ENCODE measurements at regions not wholly inside any gene's neighbourhood (a gene's known extent, or its start where the extent isn't known, plus 50 kb on each side); places are given as distances from the start of the nearest gene placed in this dataset.

DNA sequence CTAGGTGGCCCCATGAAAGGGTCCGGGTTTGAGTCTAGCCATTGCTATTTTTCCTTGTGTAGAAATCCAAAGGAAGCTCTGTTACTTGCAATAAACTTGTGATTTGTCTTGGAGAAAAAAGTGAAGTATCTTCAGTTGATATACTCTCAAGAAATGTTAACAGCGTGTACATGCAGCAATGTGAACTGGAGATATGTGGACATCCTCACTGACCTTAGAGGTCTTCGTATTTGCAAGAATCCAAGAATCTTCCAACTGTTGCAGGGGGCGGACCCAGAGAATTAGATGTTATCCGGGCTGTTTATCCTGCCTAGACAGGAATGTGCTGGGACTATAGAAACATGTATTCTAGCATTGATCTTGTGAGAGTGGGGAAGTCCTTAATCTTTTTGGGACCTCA, 187.6 kb downstream of the KCNS3 start:
- no peak overlapping the region for H3K27ac Mint-ChIP-seq
- Histone ChIP-seq H2BK20ac (ENCODE audit: low read depth, low read length, poor library complexity, severe bottlenecking) (no peak overlapping the region), H3K4me1 (ENCODE audit: insufficient read depth, low read length) (no peaks in the 10 kb centered on the region), H3K14ac (ENCODE audit: insufficient read depth, low read length) (no peak overlapping the region), H4K8ac (replicated peaks; ENCODE audit: insufficient read length, low read depth, low read length) (no peak overlapping the region), H2AFZ (ENCODE audit: low read length) (no peak overlapping the region), H3K4me2 (ENCODE audit: insufficient read depth, insufficient read length, low read length) (no peak overlapping the region), H3K79me2 (ENCODE audit: insufficient read depth, low read length) (no peaks in the 10 kb centered on the region), H2BK5ac (ENCODE audit: insufficient read length, low read length) (no peak overlapping the region), H4K91ac (ENCODE audit: insufficient read length, low read depth, low read length) (no peak overlapping the region), H3K9ac (ENCODE audit: extremely low read depth, insufficient read length, low read length) (no peak overlapping the region), H3K9me3 (ENCODE audit: control insufficient read depth, low read depth, low read length) (no peaks in the 10 kb centered on the region), H3K23ac (ENCODE audit: insufficient read length, low read depth, low read length) (no peak overlapping the region), H2AK5ac (ENCODE audit: insufficient read length, low read length) (no peak overlapping the region), H3K18ac (ENCODE audit: insufficient read length, low read depth, low read length) (no peak overlapping the region), H4K20me1 (ENCODE audit: control insufficient read depth, insufficient read depth, insufficient read length) (no peaks in the 10 kb centered on the region), H2BK15ac (ENCODE audit: low read depth, low read length) (no peak overlapping the region), H3K27me3 (ENCODE audit: insufficient read depth, low read length) (no peaks in the 10 kb centered on the region), H4K5ac (ENCODE audit: insufficient read length, low read depth, low read length) (no peak overlapping the region), H2BK12ac (ENCODE audit: insufficient read length, low read depth, low read length) (no peak overlapping the region), H3K4ac (ENCODE audit: low read depth, low read length) (no peak overlapping the region), H3K23me2 (ENCODE audit: insufficient read length, low read depth, low read length, poor library complexity, severe bottlenecking) (no peaks in the 10 kb centered on the region), H3K79me1 (ENCODE audit: insufficient read depth, low read depth, low read length, poor library complexity, severe bottlenecking) (no peaks in the 10 kb centered on the region), H3T11ph (ENCODE audit: low read length) (no peak overlapping the region), H3K56ac (ENCODE audit: insufficient read length, low read depth, low read length) (no peak overlapping the region), H3K27ac (ENCODE audit: insufficient read length, low read depth, low read length) (no peak overlapping the region), H2BK120ac (ENCODE audit: low read depth, low read length, poor library complexity, severe bottlenecking) (no peak overlapping the region)
- DNase-seq: no peak
- no peaks in the 10 kb centered on the region for H3K36me3 Mint-ChIP-seq (ENCODE audit: insufficient read depth in 1 of 3, low read depth in 3 of 3)
- peaks cover 5 to 11% of the 10 kb centered on the region in 2 experiments for H3K4me1 Mint-ChIP-seq
- H3K9me3 Mint-ChIP-seq: no peaks in the 10 kb centered on the region
- H3K27me3 Mint-ChIP-seq (ENCODE audit: low read depth): no peaks in the 10 kb centered on the region; the same call in 1 of the 2 replicates
- WGBS (ENCODE audit: extremely low coverage, insufficient read length, low lambda C conversion rate): no CpG with 5 or more reads among the region's 5 CpGs
- H3K4me3 Mint-ChIP-seq: no peak overlapping the region
- TF ChIP-seq, protein P1, sequence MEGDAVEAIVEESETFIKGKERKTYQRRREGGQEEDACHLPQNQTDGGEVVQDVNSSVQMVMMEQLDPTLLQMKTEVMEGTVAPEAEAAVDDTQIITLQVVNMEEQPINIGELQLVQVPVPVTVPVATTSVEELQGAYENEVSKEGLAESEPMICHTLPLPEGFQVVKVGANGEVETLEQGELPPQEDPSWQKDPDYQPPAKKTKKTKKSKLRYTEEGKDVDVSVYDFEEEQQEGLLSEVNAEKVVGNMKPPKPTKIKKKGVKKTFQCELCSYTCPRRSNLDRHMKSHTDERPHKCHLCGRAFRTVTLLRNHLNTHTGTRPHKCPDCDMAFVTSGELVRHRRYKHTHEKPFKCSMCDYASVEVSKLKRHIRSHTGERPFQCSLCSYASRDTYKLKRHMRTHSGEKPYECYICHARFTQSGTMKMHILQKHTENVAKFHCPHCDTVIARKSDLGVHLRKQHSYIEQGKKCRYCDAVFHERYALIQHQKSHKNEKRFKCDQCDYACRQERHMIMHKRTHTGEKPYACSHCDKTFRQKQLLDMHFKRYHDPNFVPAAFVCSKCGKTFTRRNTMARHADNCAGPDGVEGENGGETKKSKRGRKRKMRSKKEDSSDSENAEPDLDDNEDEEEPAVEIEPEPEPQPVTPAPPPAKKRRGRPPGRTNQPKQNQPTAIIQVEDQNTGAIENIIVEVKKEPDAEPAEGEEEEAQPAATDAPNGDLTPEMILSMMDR (conservative IDR thresholded peaks at IDR 0.05): no peak
